Tibial nerve (tissue), 4 donors: ENCODE measurements at regions not wholly inside any gene's neighbourhood (a gene's known extent, or its start where the extent isn't known, plus 50 kb on each side); places are given as distances from the start of the nearest gene placed in this dataset.

ENCODE experiments used
- CTCF ChIP-seq, 5 experiments: fragments of 200-600 bp in 3 of 5; fragments of 450-650 bp in 2 of 5; sonication (generic) in 3 of 5; IDR thresholded peaks; one replicate each; pipeline ENCODE4 v1.5.1; 2016 to 2019; ENCODE audit warnings: antibody characterized with exemption in 5 of 5, mild to moderate bottlenecking in 3 of 5, moderate library complexity in 2 of 5
- EP300 ChIP-seq, 2 donors: sonication (generic); formaldehyde crosslinking; IDR thresholded peaks; one replicate each; pipeline ENCODE4 v1.6.1; 2017; ENCODE audit warnings: antibody characterized with exemption in 2 of 2, mild to moderate bottlenecking in 1 of 2
- POLR2A ChIP-seq, 2 donors: fragments of 450-650 bp; IDR thresholded peaks; one replicate each; pipeline ENCODE4 v1.6.1; 2017; ENCODE audit warnings: antibody characterized with exemption in 2 of 2, mild to moderate bottlenecking in 2 of 2, moderate library complexity in 2 of 2

- no peak for TF ChIP-seq CTCF (IDR thresholded peaks at IDR 0.05)
- no peak for TF ChIP-seq EP300 (IDR thresholded peaks at IDR 0.05)
- TF ChIP-seq POLR2A (IDR thresholded peaks at IDR 0.05), result no peak
Observed at GRCh38 chr6:40815731-40816130, 223.3 kb downstream of the UNC5CL start.
